ELF-1 (cell line): ENCODE measurements at regions not wholly inside any gene's neighbourhood (a gene's known extent, or its start where the extent isn't known, plus 50 kb on each side); places are given as distances from the start of the nearest gene placed in this dataset.
"Not testable (repeated sequence)": the region's sequence is repeated elsewhere in the genome, so short reads cannot be mapped to it uniquely, and the experiment has no call there.

Experiments
- DNase-seq: peaks from one replicate; pipeline ENCODE4 v3.0.0-alpha.2; 2016; ENCODE audit warnings: low read depth, low spot score

GRCh38 chr2:110394769-110395168, 77.8 kb downstream of the LIMS4 start:
- DNase-seq = not testable (repeated sequence)

- not testable (repeated sequence) for DNase-seq
Measured at GRCh38 chr2:110392366-110392765, 80.2 kb downstream of the LIMS4 start.

GRCh38 chr2:110391035-110391418, 81.6 kb downstream of the LIMS4 start:
- not testable (repeated sequence) for DNase-seq

- peak; percentile 8 for DNase-seq
Measured at GRCh38 chr2:110390351-110391034, 82.1 kb downstream of the LIMS4 start.

GRCh38 chr2:110387044-110387443, 85.6 kb downstream of the LIMS4 start:
- DNase-seq = not testable (repeated sequence)

GRCh38 chr2:110386546-110386945, 86.1 kb downstream of the LIMS4 start:
- DNase-seq = not testable (repeated sequence)

GRCh38 chr2:110384736-110385119, 87.9 kb downstream of the LIMS4 start:
- DNase-seq = not testable (repeated sequence)

- not testable (repeated sequence) for DNase-seq
Measured at GRCh38 chr2:110384109-110384735, 88.4 kb downstream of the LIMS4 start.

GRCh38 chr2:110383163-110384048, 89.2 kb downstream of the LIMS4 start:
- not testable (repeated sequence) for DNase-seq

- not testable (repeated sequence) for DNase-seq
Measured at GRCh38 chr2:110373519-110373918, 99.1 kb downstream of the LIMS4 start.

GRCh38 chr2:110371633-110372032, 101.0 kb downstream of the LIMS4 start:
- DNase-seq = not testable (repeated sequence)

GRCh38 chr2:110357616-110358015, 115.0 kb downstream of the LIMS4 start:
- DNase-seq = not testable (repeated sequence)

- DNase-seq = not testable (repeated sequence)
Measured at GRCh38 chr2:110354294-110355018, 118.2 kb downstream of the LIMS4 start.

GRCh38 chr2:110350718-110351117, 121.9 kb downstream of the LIMS4 start:
- not testable (repeated sequence) for DNase-seq

- DNase-seq = not testable (repeated sequence)
Measured at GRCh38 chr2:110348902-110349301, 123.7 kb downstream of the LIMS4 start.

GRCh38 chr2:110344405-110345035, 128.1 kb downstream of the LIMS4 start:
- not testable (repeated sequence) for DNase-seq

- not testable (repeated sequence) for DNase-seq
Measured at GRCh38 chr2:110342077-110342476, 129.7 kb upstream of the MTLN start.

- DNase-seq = not testable (repeated sequence)
Measured at GRCh38 chr2:110339126-110339525, 126.8 kb upstream of the MTLN start.

GRCh38 chr2:110338277-110339003, 126.1 kb upstream of the MTLN start:
- DNase-seq = not testable (repeated sequence)

GRCh38 chr2:110336071-110336470, 123.7 kb upstream of the MTLN start:
- DNase-seq = not testable (repeated sequence)
